ENCODE measurements at regions not wholly inside any gene's neighbourhood (a gene's known extent, or its start where the extent isn't known, plus 50 kb on each side); places are given as distances from the start of the nearest gene placed in this dataset.

GRCh38 chr3:27568393-27568792 is 84.2 kb upstream of the SLC4A7 start (continued):
- TF ChIP-seq PRDM10 (tag by site-specific recombination; IDR thresholded peaks at IDR 0.05) (no peak), ZSCAN16 (tag by site-specific recombination; IDR thresholded peaks at IDR 0.05) (no peak), ZSCAN5A (tag by site-specific recombination; IDR thresholded peaks at IDR 0.05) (no peak), ZBTB8A (tag by site-specific recombination; IDR thresholded peaks at IDR 0.05) (no peak), ZNF404 (tag by site-specific recombination; IDR thresholded peaks at IDR 0.05) (no peak), SETDB1 (IDR thresholded peaks at IDR 0.05; ENCODE audit: insufficient read length, low read length) (no peak), ZBTB1 (tag by site-specific recombination; IDR thresholded peaks at IDR 0.05) (no peak), ZBTB44 (tag by site-specific recombination; IDR thresholded peaks at IDR 0.05) (no peak), ZNF621 (tag by site-specific recombination; IDR thresholded peaks at IDR 0.05) (no peak), KLF16 (tag by site-specific recombination; IDR thresholded peaks at IDR 0.05) (no peak)

GRCh38 chr3:27567251-27567650 is 83.1 kb upstream of the SLC4A7 start:
- no peak overlapping the region for H3K27ac ChIP-seq (ENCODE audit: extremely low read depth, low read depth, low read length)
- H3K9me3 ChIP-seq (ENCODE audit: control insufficient read depth, insufficient read depth, low read depth, low read length) = no peaks in the 10 kb centered on the region
- ChIA-PET POLR2A (interaction anchor here (0.7 kb wide), 1 partner anchor 151 kb away, joined by 3 read pairs; no protein-coding TSS in a partner anchor), CTCF (no interaction called here)
- no peaks in the 10 kb centered on the region for H3K4me1 ChIP-seq (ENCODE audit: control insufficient read depth, insufficient read depth, low read length)
- H3K4me3 ChIP-seq (ENCODE audit: low read depth, low read length) = no peak overlapping the region
- H3K36me3 ChIP-seq (ENCODE audit: control insufficient read depth in 2 of 2, insufficient read depth in 1 of 2, low read length in 2 of 2) = no peaks in the 10 kb centered on the region
- TF ChIP-seq ZNF776 (tag by site-specific recombination; IDR thresholded peaks at IDR 0.05; ENCODE audit: borderline replicate concordance) = no peak
- TF ChIP-seq HOXA7 (CRISPR knock-in tag; IDR thresholded peaks at IDR 0.05; ENCODE audit: borderline replicate concordance) = no peak
- no peak for TF ChIP-seq ZNF658 (tag by site-specific recombination; IDR thresholded peaks at IDR 0.05)
- TF ChIP-seq ZNF169 (tag by site-specific recombination; IDR thresholded peaks at IDR 0.05) = no peak
- TF ChIP-seq ZNF394 (tag by site-specific recombination; IDR thresholded peaks at IDR 0.05; ENCODE audit: borderline replicate concordance) = no peak
- no peak for TF ChIP-seq ZNF280C (tag by site-specific recombination; IDR thresholded peaks at IDR 0.05)
- no peak for TF ChIP-seq ZNF549 (tag by site-specific recombination; IDR thresholded peaks at IDR 0.05)
- TF ChIP-seq ZNF423 (tag by site-specific recombination; IDR thresholded peaks at IDR 0.05) = no peak
- TF ChIP-seq ZNF707 (tag by site-specific recombination; IDR thresholded peaks at IDR 0.05) = no peak
- TF ChIP-seq ZNF626 (tag by site-specific recombination; IDR thresholded peaks at IDR 0.05) = no peak

Data from HEK293 (cell line).